Esophagus muscularis mucosa (tissue), 4 donors: ENCODE measurements at regions not wholly inside any gene's neighbourhood (a gene's known extent, or its start where the extent isn't known, plus 50 kb on each side); places are given as distances from the start of the nearest gene placed in this dataset.

Experiments used
- DNase-seq: peaks from one replicate; pipeline ENCODE4 v3.0.0-alpha.2; 2017; ENCODE audit errors: extremely low spot score
- H3K27ac ChIP-seq, 4 donors: fragments of 200-600 bp; sonication (generic); replicated peaks in 1 of 4; 1 replicate in 3 of 4; 2 replicates in 1 of 4; pipeline ENCODE4 v1.5.1; 2016 to 2019; ENCODE audit warnings: mild to moderate bottlenecking in 1 of 4
- H3K27me3 ChIP-seq, 4 donors: fragments of 200-600 bp; sonication (generic); one replicate each; pipeline versions ENCODE4 v1.5.1 to v1.6.0; 2016 to 2019
- H3K36me3 ChIP-seq, 4 donors: fragments of 200-600 bp; sonication (generic); one replicate each; pipeline ENCODE4 v1.5.1; 2016 to 2019
- H3K4me1 ChIP-seq, 4 donors: fragments of 200-600 bp; sonication (generic); one replicate each; pipeline ENCODE4 v1.5.1; 2016 to 2019
- H3K4me3 ChIP-seq, 4 donors: fragments of 200-600 bp; sonication (generic); 1 replicate in 2 of 4; 2 replicates in 2 of 4; pipeline ENCODE4 v1.5.1; 2016 to 2019; ENCODE audit warnings: mild to moderate bottlenecking in 4 of 4, moderate library complexity in 1 of 4
- H3K9me3 ChIP-seq, 4 donors: fragments of 200-600 bp; sonication (generic); 1 replicate in 3 of 4; 2 replicates in 1 of 4; pipeline ENCODE4 v1.5.1; 2016 to 2019
- EP300 ChIP-seq: sonication (generic); formaldehyde crosslinking; IDR thresholded peaks from one replicate; pipeline ENCODE4 v1.6.1; 2017; ENCODE audit warnings: antibody characterized with exemption
- POLR2A ChIP-seq: fragments of 450-650 bp; IDR thresholded peaks from one replicate; pipeline ENCODE4 v1.6.1; 2017; ENCODE audit warnings: antibody characterized with exemption, moderate library complexity, mild to moderate bottlenecking, low read depth
- POLR2AphosphoS5 ChIP-seq, 2 donors: sonication (generic); formaldehyde crosslinking; IDR thresholded peaks; one replicate each; pipeline ENCODE4 v1.6.1; 2017; ENCODE audit warnings: antibody characterized with exemption in 2 of 2
- WGBS: methylation state at CpG from one replicate; pipeline ENCODE4 v1.1.5; 2018; 5-methylcytosine and 5-hydroxymethylcytosine counted together
- intact Hi-C: fragments of 100-400 bp; cut with DNase I; formaldehyde crosslinking; loops from one replicate; pipeline ENCODE4 v1.15.1; 2023
- TF ChIP-seq, protein P1 (sequence below), 3 experiments: fragments of 200-600 bp in 2 of 3; fragments of 450-650 bp in 1 of 3; sonication (generic) in 2 of 3; IDR thresholded peaks; one replicate each; pipeline ENCODE4 v1.5.1; 2017 to 2019; ENCODE audit warnings: antibody characterized with exemption in 3 of 3, mild to moderate bottlenecking in 2 of 3, moderate library complexity in 1 of 3

GRCh38 chr5:20537911-20538703 lies 550.1 kb upstream of the CDH18 start:
- Histone ChIP-seq H3K36me3 (no peaks in the 10 kb centered on the region), H3K4me3 (no peak overlapping the region), H3K27me3 (no peaks in the 10 kb centered on the region), H3K4me1 (no peaks in the 10 kb centered on the region), H3K9me3 (peaks cover 0 to 14% (median 0%) of the 10 kb centered on the region in 4 donors), H3K27ac (no peak overlapping the region)
- 72% methylated on average over 4 of the region's 4 CpGs for WGBS
- intact Hi-C loops, result no loop called here
- no peak for TF ChIP-seq POLR2A
- no peak for TF ChIP-seq EP300
- TF ChIP-seq, protein P1, sequence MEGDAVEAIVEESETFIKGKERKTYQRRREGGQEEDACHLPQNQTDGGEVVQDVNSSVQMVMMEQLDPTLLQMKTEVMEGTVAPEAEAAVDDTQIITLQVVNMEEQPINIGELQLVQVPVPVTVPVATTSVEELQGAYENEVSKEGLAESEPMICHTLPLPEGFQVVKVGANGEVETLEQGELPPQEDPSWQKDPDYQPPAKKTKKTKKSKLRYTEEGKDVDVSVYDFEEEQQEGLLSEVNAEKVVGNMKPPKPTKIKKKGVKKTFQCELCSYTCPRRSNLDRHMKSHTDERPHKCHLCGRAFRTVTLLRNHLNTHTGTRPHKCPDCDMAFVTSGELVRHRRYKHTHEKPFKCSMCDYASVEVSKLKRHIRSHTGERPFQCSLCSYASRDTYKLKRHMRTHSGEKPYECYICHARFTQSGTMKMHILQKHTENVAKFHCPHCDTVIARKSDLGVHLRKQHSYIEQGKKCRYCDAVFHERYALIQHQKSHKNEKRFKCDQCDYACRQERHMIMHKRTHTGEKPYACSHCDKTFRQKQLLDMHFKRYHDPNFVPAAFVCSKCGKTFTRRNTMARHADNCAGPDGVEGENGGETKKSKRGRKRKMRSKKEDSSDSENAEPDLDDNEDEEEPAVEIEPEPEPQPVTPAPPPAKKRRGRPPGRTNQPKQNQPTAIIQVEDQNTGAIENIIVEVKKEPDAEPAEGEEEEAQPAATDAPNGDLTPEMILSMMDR (IDR thresholded peaks at IDR 0.05), result no peak
- TF ChIP-seq POLR2AphosphoS5 (IDR thresholded peaks at IDR 0.05), result no peak
- DNase-seq, result no peak

DNA sequence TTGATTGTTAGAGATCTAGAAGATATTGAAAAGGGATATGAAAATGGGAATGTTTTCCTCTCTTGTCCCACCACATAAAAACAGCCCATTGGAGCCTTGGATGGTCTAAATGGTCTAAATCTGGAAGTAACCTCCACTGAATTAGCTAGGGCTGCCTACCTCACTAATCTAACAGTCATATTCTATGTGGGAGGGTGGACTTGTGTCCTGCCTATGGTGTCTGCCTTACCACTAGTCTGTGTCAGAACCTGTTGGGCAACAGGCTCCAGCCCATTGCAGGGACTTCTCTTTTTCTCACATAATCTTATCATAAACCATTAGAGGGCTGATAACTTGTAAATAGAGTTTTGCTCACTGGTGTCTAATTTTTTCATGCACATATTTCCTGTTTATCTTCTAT lies 548.8 kb upstream of the CDH18 start:
- intact Hi-C loops, result no loop called here
- TF ChIP-seq, protein P1 (IDR thresholded peaks at IDR 0.05), result no peak
- TF ChIP-seq POLR2AphosphoS5 (IDR thresholded peaks at IDR 0.05), result no peak
- no peak for TF ChIP-seq POLR2A
- TF ChIP-seq EP300, result no peak
- DNase-seq, result no peak
- no peak overlapping the region for H3K4me3 ChIP-seq
- no peaks in the 10 kb centered on the region for H3K27me3 ChIP-seq
- no peak overlapping the region for H3K27ac ChIP-seq
- H3K36me3 ChIP-seq, result no peaks in the 10 kb centered on the region
- H3K4me1 ChIP-seq, result no peaks in the 10 kb centered on the region
- H3K9me3 ChIP-seq, result peaks cover 0 to 14% (median 0%) of the 10 kb centered on the region in 4 donors

GRCh38 chr5:20536341-20536740 lies 548.3 kb upstream of the CDH18 start:
- no peak overlapping the region for H3K27ac ChIP-seq

GRCh38 chr5:20528471-20528870 lies 540.5 kb upstream of the CDH18 start:
- intact Hi-C loops, result no loop called here
- H3K27ac ChIP-seq, result no peak overlapping the region
- TF ChIP-seq EP300 (no peak), POLR2A (no peak), POLR2AphosphoS5 (IDR thresholded peaks at IDR 0.05) (no peak)
- TF ChIP-seq, protein P1 (IDR thresholded peaks at IDR 0.05), result no peak
- H3K9me3 ChIP-seq, result peaks cover 0 to 5% (median 4%) of the 10 kb centered on the region in 4 donors
- no peaks in the 10 kb centered on the region for H3K36me3 ChIP-seq
- no peak for DNase-seq
- no peak overlapping the region for H3K4me3 ChIP-seq
- whole genome bisulfite sequencing, result 63% methylated on average over 1 of the region's 1 CpG
- no peaks in the 10 kb centered on the region for H3K4me1 ChIP-seq
- no peaks in the 10 kb centered on the region for H3K27me3 ChIP-seq

More at GRCh38 chr5:20536341-20536740, 548.3 kb upstream of the CDH18 start:
- no peak for DNase-seq
- WGBS, result 52% methylated on average over 2 of the region's 2 CpGs
- TF ChIP-seq POLR2A, result no peak
- no peak for TF ChIP-seq EP300
- no peak for TF ChIP-seq POLR2AphosphoS5 (IDR thresholded peaks at IDR 0.05)
- TF ChIP-seq, protein P1 (IDR thresholded peaks at IDR 0.05), result no peak
- H3K9me3 ChIP-seq, result peaks cover 0 to 14% (median 0%) of the 10 kb centered on the region in 4 donors
- intact Hi-C loops, result no loop called here
- no peaks in the 10 kb centered on the region for H3K4me1 ChIP-seq
- H3K27me3 ChIP-seq, result no peaks in the 10 kb centered on the region
- no peaks in the 10 kb centered on the region for H3K36me3 ChIP-seq
- no peak overlapping the region for H3K4me3 ChIP-seq
